ENCODE measurements at regions not wholly inside any gene's neighbourhood (a gene's known extent, or its start where the extent isn't known, plus 50 kb on each side); places are given as distances from the start of the nearest gene placed in this dataset.

GRCh38 chr1:106755682-106756406 is 300.6 kb upstream of the PRMT6 start:
- Mint-ChIP-seq H3K9me3 (no peaks in the 10 kb centered on the region), H3K27ac (no peak overlapping the region), H3K4me1 (peaks cover 3% of the 10 kb centered on the region), H3K27me3 (ENCODE audit: low read depth) (no peaks in the 10 kb centered on the region), H3K36me3 (ENCODE audit: low read depth) (no peaks in the 10 kb centered on the region), H3K4me3 (no peak overlapping the region)
- TF ChIP-seq CTCF (IDR thresholded peaks at IDR 0.05; ENCODE audit: unreplicated experiment in 3 of 3), result no peak

GRCh38 chr1:106756752-106757151 is 299.7 kb upstream of the PRMT6 start:
- Mint-ChIP-seq H3K36me3 (ENCODE audit: low read depth) (no peaks in the 10 kb centered on the region), H3K27me3 (ENCODE audit: low read depth) (no peaks in the 10 kb centered on the region), H3K4me3 (no peak overlapping the region), H3K9me3 (no peaks in the 10 kb centered on the region), H3K4me1 (peaks cover 6% of the 10 kb centered on the region), H3K27ac (no peak overlapping the region)
- no peak for TF ChIP-seq CTCF (IDR thresholded peaks at IDR 0.05; ENCODE audit: unreplicated experiment in 3 of 3)

- no peaks in the 10 kb centered on the region for H3K36me3 Mint-ChIP-seq (ENCODE audit: low read depth)
- no peaks in the 10 kb centered on the region for H3K4me1 Mint-ChIP-seq
- no peaks in the 10 kb centered on the region for H3K9me3 Mint-ChIP-seq
- H3K4me3 Mint-ChIP-seq, result no peak overlapping the region
- no peak overlapping the region for H3K27ac Mint-ChIP-seq
- no peak for TF ChIP-seq CTCF (IDR thresholded peaks at IDR 0.05; ENCODE audit: unreplicated experiment in 3 of 3)
- no peaks in the 10 kb centered on the region for H3K27me3 Mint-ChIP-seq (ENCODE audit: low read depth)
Observed at GRCh38 chr1:106768077-106768476, 288.4 kb upstream of the PRMT6 start.

GRCh38 chr1:106768501-106768900 is 288.0 kb upstream of the PRMT6 start:
- Mint-ChIP-seq H3K27me3 (ENCODE audit: low read depth) (no peaks in the 10 kb centered on the region), H3K9me3 (peaks cover 1% of the 10 kb centered on the region), H3K36me3 (ENCODE audit: low read depth) (no peaks in the 10 kb centered on the region), H3K4me3 (no peak overlapping the region), H3K4me1 (no peaks in the 10 kb centered on the region), H3K27ac (no peak overlapping the region)
- TF ChIP-seq CTCF (IDR thresholded peaks at IDR 0.05; ENCODE audit: unreplicated experiment in 3 of 3), result no peak

GRCh38 chr1:106773206-106773605 is 283.3 kb upstream of the PRMT6 start:
- peaks cover 29% of the 10 kb centered on the region for H3K9me3 Mint-ChIP-seq
- H3K36me3 Mint-ChIP-seq (ENCODE audit: low read depth), result no peaks in the 10 kb centered on the region
- no peaks in the 10 kb centered on the region for H3K4me1 Mint-ChIP-seq
- no peak overlapping the region for H3K27ac Mint-ChIP-seq
- no peak for TF ChIP-seq CTCF (IDR thresholded peaks at IDR 0.05; ENCODE audit: unreplicated experiment in 3 of 3)
- no peaks in the 10 kb centered on the region for H3K27me3 Mint-ChIP-seq (ENCODE audit: low read depth)
- no peak overlapping the region for H3K4me3 Mint-ChIP-seq

GRCh38 chr1:106780066-106780465 is 276.4 kb upstream of the PRMT6 start:
- no peak for TF ChIP-seq CTCF (IDR thresholded peaks at IDR 0.05; ENCODE audit: unreplicated experiment in 3 of 3)
- H3K4me3 Mint-ChIP-seq, result no peak overlapping the region
- H3K27ac Mint-ChIP-seq, result no peak overlapping the region

More at GRCh38 chr1:106780066-106780465, 276.4 kb upstream of the PRMT6 start:
- Mint-ChIP-seq H3K4me1 (peaks cover 19% of the 10 kb centered on the region), H3K9me3 (peaks cover 18% of the 10 kb centered on the region), H3K36me3 (ENCODE audit: low read depth) (no peaks in the 10 kb centered on the region), H3K27me3 (ENCODE audit: low read depth) (no peaks in the 10 kb centered on the region)
